SK-N-SH (cell line): ENCODE measurements at regions not wholly inside any gene's neighbourhood (a gene's known extent, or its start where the extent isn't known, plus 50 kb on each side); places are given as distances from the start of the nearest gene placed in this dataset.

Experiments used
- CTCF ChIA-PET: fragments of 300-600, 350-600 bp; formaldehyde crosslinking; extraction: SDS; loops from one replicate; lab custom pipeline; 2021; lab: Yijun Ruan, JAX
- POLR2A ChIA-PET: fragments of 350-600 bp; sonication (Branson Sonifier 250); formaldehyde crosslinking; extraction: SDS; loops from one replicate; lab custom pipeline; 2020; ENCODE audit warnings: antibody characterized with exemption, inconsistent platforms; lab: Yijun Ruan, JAX
- DNase-seq: peaks from one replicate; pipeline ENCODE4 v3.0.0; 2012
- H2AFZ ChIP-seq: fragments of 200-600 bp; sonication (generic); 2 replicates; pipeline ENCODE4 v1.8.1; 2016; ENCODE audit warnings: antibody characterized with exemption, mild to moderate bottlenecking, low read depth
- H3F3A ChIP-seq: fragments of 200-600 bp; sonication (generic); replicated peaks from 2 replicates; pipeline ENCODE3; 2016; ENCODE audit warnings: antibody characterized with exemption, mild to moderate bottlenecking; ENCODE audit not compliant: insufficient read depth
- H3K27ac ChIP-seq, 2 experiments: fragments of 200-500 bp in 1 of 2; fragments of 200-600 bp in 1 of 2; sonication (Bioruptor generic) in 1 of 2; sonication (generic), shearing (Covaris generic) in 1 of 2; 2 replicates each; pipeline versions ENCODE4 v1.5.1 to v1.6.1; 2014 to 2016; ENCODE audit warnings: low read depth in 2 of 2, inconsistent platforms in 1 of 2, low read length in 1 of 2, mild to moderate bottlenecking in 1 of 2, mixed read lengths in 1 of 2
- H3K27me3 ChIP-seq: fragments of 200-600 bp; sonication (generic), shearing (Covaris generic); 2 replicates; pipeline ENCODE4 v1.6.1; 2016; ENCODE audit warnings: mixed run types; ENCODE audit not compliant: insufficient read depth
- H3K36me3 ChIP-seq, 2 experiments: fragments of 200-500 bp in 1 of 2; fragments of 200-600 bp in 1 of 2; sonication (Bioruptor generic) in 1 of 2; sonication (generic) in 1 of 2; replicated peaks in 1 of 2; 2 replicates each; pipeline versions ENCODE3 to v1.5.1; 2014 to 2016; ENCODE audit warnings: low read length in 1 of 2, mild to moderate bottlenecking in 1 of 2; ENCODE audit not compliant: insufficient read depth in 2 of 2, control insufficient read depth in 1 of 2
- H3K4me1 ChIP-seq, 2 experiments: fragments of 200-500 bp in 1 of 2; fragments of 200-600 bp in 1 of 2; sonication (Bioruptor generic) in 1 of 2; sonication (generic), shearing (Covaris generic) in 1 of 2; 2 replicates each; pipeline versions ENCODE4 v1.5.1 to v1.6.1; 2014 to 2016; ENCODE audit warnings: low read depth in 1 of 2, low read length in 1 of 2, mixed run types in 1 of 2; ENCODE audit not compliant: insufficient read depth in 2 of 2, control insufficient read depth in 1 of 2
- H3K4me2 ChIP-seq: fragments of 200-600 bp; sonication (generic), shearing (Covaris generic); 2 replicates; pipeline ENCODE4 v1.6.1; 2017; ENCODE audit warnings: mixed run types
- H3K4me3 ChIP-seq, 2 experiments: fragments of 200-500 bp in 1 of 2; fragments of 200-600 bp in 1 of 2; sonication (Bioruptor generic) in 1 of 2; sonication (generic), shearing (Covaris generic) in 1 of 2; 2 replicates each; pipeline versions ENCODE4 v1.5.1 to v1.8.1; 2014 to 2016; ENCODE audit warnings: low read depth in 2 of 2, inconsistent platforms in 1 of 2, low read length in 1 of 2, mild to moderate bottlenecking in 1 of 2, mixed read lengths in 1 of 2, moderate library complexity in 1 of 2
- H3K79me2 ChIP-seq: fragments of 200-600 bp; sonication (generic); 2 replicates; pipeline ENCODE4 v1.8.1; 2017; ENCODE audit warnings: mild to moderate bottlenecking; ENCODE audit not compliant: insufficient read depth
- H3K9ac ChIP-seq: fragments of 200-600 bp; sonication (generic); 2 replicates; pipeline ENCODE4 v1.6.1; 2017; ENCODE audit warnings: mixed run types
- H3K9me2 ChIP-seq: fragments of 200-600 bp; sonication (generic); 2 replicates; pipeline ENCODE4 v1.6.1; 2017; ENCODE audit warnings: mixed run types
- H3K9me3 ChIP-seq: fragments of 200-600 bp; sonication (generic); 2 replicates; pipeline ENCODE4 v1.6.1; 2017; ENCODE audit warnings: mixed run types, mild to moderate bottlenecking, moderate library complexity
- H4K20me1 ChIP-seq: fragments of 200-600 bp; sonication (generic); 2 replicates; pipeline ENCODE4 v1.6.1; 2017; ENCODE audit warnings: mild to moderate bottlenecking, mixed run types; ENCODE audit not compliant: insufficient read depth
- ELF1 ChIP-seq: IDR thresholded peaks from 2 replicates; pipeline ENCODE4 v1.4.0; 2012
- EZH2phosphoT487 ChIP-seq: fragments of 200-600 bp; sonication (generic); IDR thresholded peaks from 2 replicates; pipeline ENCODE4 v1.6.1; 2017; ENCODE audit warnings: low read depth, mixed run types, mild to moderate bottlenecking, antibody characterized with exemption, moderate library complexity, borderline replicate concordance
- FOSL2 ChIP-seq: IDR thresholded peaks from 2 replicates; pipeline ENCODE4 v1.4.0; 2012; ENCODE audit warnings: low read depth, mild to moderate bottlenecking, moderate library complexity, borderline replicate concordance
- FOXM1 ChIP-seq: IDR thresholded peaks from 2 replicates; pipeline ENCODE4 v1.4.0; 2012; ENCODE audit warnings: low read depth, mild to moderate bottlenecking
- GABPA ChIP-seq: IDR thresholded peaks from 2 replicates; pipeline ENCODE4 v1.4.0; 2012; ENCODE audit warnings: low read depth, mild to moderate bottlenecking
- JUND ChIP-seq: IDR thresholded peaks from 2 replicates; pipeline ENCODE4 v1.4.0; 2012
- MAX ChIP-seq: IDR thresholded peaks from 2 replicates; pipeline ENCODE4 v1.4.0; 2012; ENCODE audit warnings: low read depth
- NFIC ChIP-seq: IDR thresholded peaks from 2 replicates; pipeline ENCODE4 v1.4.0; 2012; ENCODE audit warnings: borderline replicate concordance
- NRF1 ChIP-seq: IDR thresholded peaks from 2 replicates; pipeline ENCODE4 v1.6.1; 2012; ENCODE audit warnings: low read depth, mild to moderate bottlenecking, low read length
- PBX3 ChIP-seq: IDR thresholded peaks from 2 replicates; pipeline ENCODE4; 2012
- POLR2AphosphoS5 ChIP-seq: IDR thresholded peaks from 2 replicates; pipeline ENCODE4 v1.6.1; 2012; ENCODE audit warnings: low read depth, low read length
- REST ChIP-seq: IDR thresholded peaks from 2 replicates; pipeline ENCODE4 v1.6.1; 2012; ENCODE audit warnings: mild to moderate bottlenecking, low read depth, low read length, moderate library complexity
- TCF12 ChIP-seq: IDR thresholded peaks from 2 replicates; pipeline ENCODE4 v1.4.0; 2012
- USF1 ChIP-seq: IDR thresholded peaks from 2 replicates; pipeline ENCODE4 v1.4.0; 2012; ENCODE audit warnings: low read depth, borderline replicate concordance
- ZBTB33 ChIP-seq: IDR thresholded peaks from 2 replicates; pipeline ENCODE4 v1.4.0; 2012; ENCODE audit warnings: low read depth, borderline replicate concordance
- WGBS: methylation state at CpG from one replicate; pipeline ENCODE4 v1.1.6; 2017; ENCODE audit warnings: low lambda C conversion rate; 5-methylcytosine and 5-hydroxymethylcytosine counted together

- TF ChIP-seq ELF1 = peak; percentile 39; the same call in 1 of the 2 replicates
- peak; percentile 44; the same call in 1 of the 2 replicates for TF ChIP-seq POLR2AphosphoS5
- TF ChIP-seq EZH2phosphoT487 = no peak
- no peak for TF ChIP-seq NRF1
- no peak for TF ChIP-seq USF1
- TF ChIP-seq FOXM1 = no peak
- peak; percentile 92 for TF ChIP-seq TCF12
- TF ChIP-seq FOSL2 = peak; percentile 70; the same call in 1 of the 2 replicates
- peak; percentile 26; the same call in 1 of the 2 replicates for TF ChIP-seq NFIC
- peak; percentile 67 for TF ChIP-seq PBX3
- TF ChIP-seq JUND = peak; percentile 64; the same call in 1 of the 2 replicates
- TF ChIP-seq GABPA = no peak
- peak; percentile 39; the same call in 1 of the 2 replicates for TF ChIP-seq MAX
- 0 out of 2 replicates have a peak, but pooled peaks have one; percentile 31 for TF ChIP-seq REST
- no peak for TF ChIP-seq ZBTB33
- CTCF ChIA-PET = interaction anchor here (0.5 to 4.9 kb wide), 2 partner anchors 122 to 497 kb away, joined by 3 to 20 read pairs; partner anchors contain the start of gene ZBBX
- no peaks in the 10 kb centered on the region for H3F3A ChIP-seq
- no peak overlapping the region for H2AFZ ChIP-seq
- H3K4me1 ChIP-seq = no peaks in the 10 kb centered on the region; a peak in 1 of 4 replicates
- no peaks in the 10 kb centered on the region for H3K79me2 ChIP-seq
- no peaks in the 10 kb centered on the region for H3K36me3 ChIP-seq
- H3K4me2 ChIP-seq = no peak overlapping the region
- 26% methylated on average over 3 of the region's 3 CpGs for WGBS
- H3K27me3 ChIP-seq = no peaks in the 10 kb centered on the region
- no peak overlapping the region for H3K4me3 ChIP-seq
- H3K9me3 ChIP-seq = no peaks in the 10 kb centered on the region; the same call in 1 of the 2 replicates
- POLR2A ChIA-PET = no interaction called here
- no peaks in the 10 kb centered on the region for H3K9me2 ChIP-seq
- no peak for DNase-seq
- H4K20me1 ChIP-seq = no peaks in the 10 kb centered on the region
- H3K27ac ChIP-seq = peak overlapping the region in 1 of 2 experiments; percentile 31; a peak in 1 of 4 replicates
- no peak overlapping the region for H3K9ac ChIP-seq
These were observed 141.2 kb downstream of the SERPINI1 start for GRCh38 chr3:167876620-167877281.
